ENCODE measurements at regions not wholly inside any gene's neighbourhood (a gene's known extent, or its start where the extent isn't known, plus 50 kb on each side); places are given as distances from the start of the nearest gene placed in this dataset.

- DNase-seq, result no peak
Measured at GRCh38 chr20:7359739-7360138, 580.5 kb downstream of the HAO1 start.

GRCh38 chr20:7361321-7361720 is 578.9 kb downstream of the HAO1 start:
- no peak for DNase-seq

- DNase-seq, result no peak
Measured at GRCh38 chr20:7361931-7362330, 578.3 kb downstream of the HAO1 start.

DNA sequence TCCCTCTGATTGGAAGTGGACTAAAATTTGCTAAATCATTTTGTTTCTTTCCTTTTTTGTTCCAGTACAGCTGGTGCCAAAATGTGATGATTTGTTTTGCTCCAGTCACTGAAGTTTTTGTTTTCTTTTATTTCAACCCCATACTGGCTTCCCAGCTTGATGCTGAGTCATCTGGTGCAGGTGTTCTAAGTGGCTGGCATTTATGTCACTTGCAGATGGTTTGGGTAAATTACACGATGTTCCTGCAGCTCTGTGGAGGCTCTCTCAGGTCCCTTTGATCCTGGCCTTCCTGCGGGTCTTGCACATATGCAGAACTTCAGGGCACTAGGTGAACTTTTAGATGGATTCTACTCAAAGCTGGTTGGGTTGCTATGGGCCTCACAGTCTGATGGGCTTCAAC is 577.7 kb downstream of the HAO1 start:
- DNase-seq, result no peak

- DNase-seq, result no peak
Measured at GRCh38 chr20:7366189-7366588, 574.1 kb downstream of the HAO1 start.

DNA sequence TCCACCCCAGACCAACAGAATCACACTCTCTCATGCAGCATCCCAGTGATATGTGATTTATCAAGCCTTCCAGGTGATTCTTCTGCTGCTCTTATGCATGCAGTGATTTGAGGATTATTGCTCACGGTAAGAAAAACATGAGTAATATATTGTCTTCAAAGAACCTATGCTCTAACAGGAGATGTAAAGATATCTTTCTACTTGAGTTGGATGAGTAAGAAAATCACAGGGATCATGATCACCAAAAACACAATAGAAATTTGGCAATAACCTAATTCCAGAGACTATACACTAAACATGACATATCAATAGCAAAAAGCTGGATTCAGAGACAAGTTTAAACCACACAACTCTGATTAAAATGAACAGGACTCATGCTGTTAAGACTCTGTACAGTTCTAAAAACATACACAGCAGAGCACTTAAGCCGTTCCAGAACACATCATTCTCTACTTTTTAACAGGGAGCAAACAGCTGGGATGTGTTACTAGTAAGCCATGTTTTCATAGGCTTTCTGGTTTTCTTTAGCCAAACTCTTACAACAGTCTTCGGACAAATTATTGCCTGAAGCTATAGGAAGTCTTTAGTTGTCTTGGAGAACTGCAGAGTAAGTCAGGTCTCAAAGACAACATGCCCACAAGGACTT is 568.6 kb downstream of the HAO1 start:
- DNase-seq, result no peak

DNA sequence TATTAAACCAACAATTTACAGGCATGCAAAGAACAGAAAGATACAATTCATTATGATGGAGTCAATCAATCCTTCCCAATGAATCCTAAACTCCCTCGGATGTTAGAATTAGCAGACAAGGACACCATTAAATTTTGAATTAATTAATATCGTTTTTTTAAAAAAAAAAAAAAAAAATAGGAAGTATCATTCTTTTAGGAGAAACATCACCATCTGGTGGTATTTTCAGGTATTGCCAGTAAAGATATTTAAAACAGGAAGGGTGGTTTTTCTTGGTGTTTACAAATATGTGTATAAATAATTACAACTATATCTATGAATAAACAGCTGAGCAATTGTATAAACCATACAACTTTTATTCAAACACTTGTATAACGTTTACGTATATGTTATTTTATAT is 564.4 kb downstream of the HAO1 start:
- DNase-seq, result no peak

DNA sequence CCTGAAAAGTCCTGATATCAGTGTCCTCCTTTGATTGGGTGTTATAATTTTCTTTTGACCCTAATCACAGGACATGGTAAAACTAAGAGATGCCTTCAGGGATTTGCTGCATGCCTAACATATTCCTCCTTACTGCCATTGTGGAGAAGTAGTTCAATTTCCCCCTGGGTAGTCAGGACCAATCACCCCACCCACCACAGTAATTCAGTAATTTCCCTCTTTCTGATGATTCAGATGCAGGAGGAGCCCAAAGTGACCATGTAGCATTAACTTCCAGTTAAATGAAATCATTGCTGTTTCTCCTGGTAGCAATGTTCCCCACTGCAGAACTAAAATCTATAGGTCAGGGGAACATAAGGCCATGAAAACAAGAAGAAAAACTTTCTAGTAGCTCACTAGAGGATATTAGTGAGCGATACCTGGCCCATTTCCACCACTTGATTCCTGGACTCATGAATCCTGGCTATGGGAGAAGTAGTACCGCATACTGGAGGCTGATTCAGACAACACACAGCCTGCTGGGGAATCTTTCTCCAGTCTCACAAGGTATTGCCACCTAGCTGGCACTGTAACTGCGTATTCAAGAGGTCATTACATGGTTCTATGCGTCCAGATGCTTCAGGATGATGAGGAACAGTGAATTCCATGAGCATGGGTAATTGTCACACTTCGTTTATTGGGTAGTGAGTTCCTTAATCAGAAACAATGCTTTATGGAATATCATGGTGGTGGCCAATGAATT is 561.2 kb downstream of the HAO1 start:
- DNase-seq, result no peak

- DNase-seq, result no peak
Measured at GRCh38 chr20:7379621-7380220, 560.5 kb downstream of the HAO1 start.

DNA sequence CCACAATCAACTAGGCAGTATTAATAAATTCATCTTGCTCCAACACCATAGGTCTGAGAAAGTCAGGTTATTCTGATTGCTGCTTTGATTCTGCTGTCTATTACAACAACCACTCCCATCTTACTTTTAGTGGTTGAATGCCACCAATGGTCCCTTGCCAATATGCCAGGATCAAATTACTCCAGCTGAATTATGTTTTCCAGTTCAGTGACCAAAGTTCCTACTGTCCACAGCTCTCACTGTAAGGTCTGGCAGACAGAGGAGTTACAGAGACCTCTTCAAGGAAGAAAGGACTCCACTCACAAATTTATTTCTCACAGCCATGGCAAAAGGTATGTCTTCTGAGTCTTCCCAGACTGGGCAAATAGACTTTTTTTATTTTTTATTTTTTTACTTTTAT is 557.0 kb downstream of the HAO1 start:
- no peak for DNase-seq

DNA sequence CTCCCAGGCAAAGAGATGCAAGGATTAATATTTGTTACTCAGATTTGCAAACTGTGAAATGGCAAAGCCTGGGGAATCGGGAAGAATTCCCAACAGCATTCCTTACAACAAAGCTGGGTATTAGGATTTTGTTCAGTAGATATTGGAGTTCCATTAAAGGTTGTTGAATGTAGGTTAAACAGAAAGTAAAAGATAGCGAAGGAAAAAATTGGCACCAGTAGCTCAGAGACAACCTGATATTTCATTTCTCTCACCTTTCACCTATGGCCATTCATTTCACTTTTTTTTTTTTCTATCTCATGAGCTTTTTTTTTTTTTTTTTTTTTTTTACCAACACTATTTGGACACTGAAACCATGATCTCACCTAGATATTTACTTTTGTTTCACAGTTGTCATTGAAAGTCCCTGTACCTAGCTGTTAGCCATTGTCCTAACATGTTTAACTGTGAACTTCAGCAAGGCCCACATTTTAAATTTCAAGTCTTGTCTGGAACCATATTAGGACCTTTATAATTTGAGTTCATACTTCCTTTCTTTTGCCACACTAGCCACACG is 552.5 kb downstream of the HAO1 start:
- no peak for DNase-seq

- DNase-seq, result no peak
Measured at GRCh38 chr20:7389216-7389615, 551.0 kb downstream of the HAO1 start.

DNA sequence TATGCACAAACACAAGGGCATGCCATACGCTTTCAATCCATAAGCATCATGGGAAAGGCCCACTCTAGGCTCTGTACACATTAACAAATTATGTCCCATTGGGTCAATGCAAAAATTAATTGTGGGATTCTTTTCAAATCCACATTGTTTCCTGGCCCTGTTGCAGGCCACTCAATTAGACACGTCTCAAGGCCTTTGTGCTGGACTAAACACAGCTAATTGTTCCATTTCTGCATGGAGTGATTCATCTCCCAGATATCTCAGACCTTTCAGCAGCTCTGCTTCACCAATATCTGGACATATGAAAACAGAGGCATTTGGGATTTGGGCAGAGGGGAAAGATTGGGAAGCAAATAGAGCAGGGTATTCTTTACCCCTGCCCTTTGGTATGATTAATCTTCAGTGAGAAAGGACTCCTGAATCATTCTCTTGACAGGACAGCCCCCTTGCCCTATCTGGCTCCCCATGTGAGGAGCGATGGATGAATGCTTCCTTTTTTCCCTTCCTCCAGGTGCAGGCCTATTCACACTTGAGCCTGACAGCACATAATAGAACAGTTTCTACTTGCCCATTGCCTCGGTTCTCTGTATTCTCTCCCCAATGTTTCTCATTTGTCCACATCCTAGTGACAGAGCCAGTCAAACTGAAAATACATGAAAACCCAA is 547.6 kb downstream of the HAO1 start:
- DNase-seq, result no peak

- no peak for DNase-seq
Measured at GRCh38 chr20:7399114-7399513, 541.1 kb downstream of the HAO1 start.

GRCh38 chr20:7399575-7399974 is 540.7 kb downstream of the HAO1 start:
- DNase-seq, result no peak

GRCh38 chr20:7406671-7407070 is 533.6 kb downstream of the HAO1 start:
- no peak for DNase-seq

DNA sequence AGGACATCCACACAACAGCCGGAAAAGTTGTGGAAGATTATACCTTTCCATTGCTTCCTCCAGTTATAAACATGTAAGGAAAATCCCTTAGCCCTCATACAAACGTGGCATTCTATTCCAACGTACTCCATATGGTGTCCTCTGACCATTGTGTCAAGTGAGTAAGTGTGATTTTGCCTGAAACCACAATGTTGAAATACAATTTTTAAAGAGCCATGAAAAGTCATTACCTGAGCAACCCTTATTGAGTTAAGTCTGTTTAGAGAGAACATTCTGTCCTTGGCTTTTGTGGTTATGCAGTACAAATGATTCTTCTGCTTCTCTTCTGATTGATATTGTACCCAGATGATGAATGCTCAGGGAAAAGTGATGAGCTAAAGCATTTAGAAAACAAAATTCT is 530.1 kb downstream of the HAO1 start:
- no peak for DNase-seq

- DNase-seq, result no peak
Measured at GRCh38 chr20:7411075-7411474, 529.2 kb downstream of the HAO1 start.

- DNase-seq, result no peak
Measured at GRCh38 chr20:7415427-7415826, 524.8 kb downstream of the HAO1 start.

GRCh38 chr20:7416382-7416781 is 523.9 kb downstream of the HAO1 start:
- no peak for DNase-seq

DNA sequence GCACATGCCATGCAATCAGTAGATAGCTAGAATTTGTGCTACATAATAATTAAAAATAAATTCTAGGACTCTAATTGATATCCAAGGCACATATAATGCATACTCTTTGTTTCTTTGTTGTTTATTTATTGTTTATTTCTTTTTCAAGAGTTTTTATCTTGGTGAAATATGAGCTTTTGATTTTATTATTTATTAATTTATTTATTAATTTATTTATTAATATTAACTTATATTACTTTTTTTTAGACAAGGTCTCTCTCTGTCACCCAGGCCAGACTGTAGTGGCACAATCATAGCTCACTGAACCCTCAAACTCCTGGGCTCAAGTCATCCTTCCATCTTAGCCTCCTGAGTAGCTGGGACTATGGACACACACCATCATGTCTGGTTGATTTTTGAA is 519.9 kb downstream of the HAO1 start:
- DNase-seq, result no peak

GRCh38 chr20:7426890-7427496 is 513.3 kb downstream of the HAO1 start:
- no peak for DNase-seq

GRCh38 chr20:7428946-7429345 is 511.3 kb downstream of the HAO1 start:
- no peak for DNase-seq
